ENCODE measurements at regions not wholly inside any gene's neighbourhood (a gene's known extent, or its start where the extent isn't known, plus 50 kb on each side); places are given as distances from the start of the nearest gene placed in this dataset.

- TF ChIP-seq CTCF (IDR thresholded peaks at IDR 0.05) = no peak
- TF ChIP-seq POLR2A (IDR thresholded peaks at IDR 0.05) = no peak
- TF ChIP-seq POLR2AphosphoS5 (IDR thresholded peaks at IDR 0.05) = no peak
Measured at GRCh38 chr14:97315790-97316189, 518.6 kb downstream of the VRK1 start.

All from prostate gland (tissue), 2 donors.